ENCODE measurements at regions not wholly inside any gene's neighbourhood (a gene's known extent, or its start where the extent isn't known, plus 50 kb on each side); places are given as distances from the start of the nearest gene placed in this dataset.

GRCh38 chr6:128642132-128642531, 121.7 kb upstream of the PTPRK start:
- Histone ChIP-seq H3K79me2 (ENCODE audit: insufficient read depth, low read length) (no peaks in the 10 kb centered on the region), H2BK15ac (ENCODE audit: low read depth, low read length) (no peak overlapping the region), H3K18ac (ENCODE audit: insufficient read length, low read depth, low read length) (no peak overlapping the region), H3K9me3 (ENCODE audit: control insufficient read depth, low read depth, low read length) (no peaks in the 10 kb centered on the region), H2AFZ (ENCODE audit: low read length) (no peak overlapping the region), H3K4me2 (ENCODE audit: insufficient read depth, insufficient read length, low read length) (no peak overlapping the region), H3K23me2 (ENCODE audit: insufficient read length, low read depth, low read length, poor library complexity, severe bottlenecking) (no peaks in the 10 kb centered on the region), H3K4ac (ENCODE audit: low read depth, low read length) (no peak overlapping the region), H3K56ac (ENCODE audit: insufficient read length, low read depth, low read length) (no peak overlapping the region), H3K23ac (ENCODE audit: insufficient read length, low read depth, low read length) (no peak overlapping the region), H4K8ac (replicated peaks; ENCODE audit: insufficient read length, low read depth, low read length) (no peak overlapping the region), H3K14ac (ENCODE audit: insufficient read depth, low read length) (no peak overlapping the region), H3K4me1 (ENCODE audit: insufficient read depth, low read length) (no peaks in the 10 kb centered on the region), H2BK5ac (ENCODE audit: insufficient read length, low read length) (no peak overlapping the region), H3K27me3 (ENCODE audit: insufficient read depth, low read length) (no peaks in the 10 kb centered on the region), H3K9ac (ENCODE audit: extremely low read depth, insufficient read length, low read length) (no peak overlapping the region), H4K91ac (ENCODE audit: insufficient read length, low read depth, low read length) (no peak overlapping the region), H4K5ac (ENCODE audit: insufficient read length, low read depth, low read length) (no peak overlapping the region), H4K20me1 (ENCODE audit: control insufficient read depth, insufficient read depth, insufficient read length) (no peaks in the 10 kb centered on the region), H3K27ac (ENCODE audit: insufficient read length, low read depth, low read length) (no peak overlapping the region), H2AK5ac (ENCODE audit: insufficient read length, low read length) (no peak overlapping the region), H2BK20ac (ENCODE audit: low read depth, low read length, poor library complexity, severe bottlenecking) (no peak overlapping the region), H3K79me1 (ENCODE audit: insufficient read depth, low read depth, low read length, poor library complexity, severe bottlenecking) (no peaks in the 10 kb centered on the region), H3T11ph (ENCODE audit: low read length) (no peak overlapping the region), H2BK12ac (ENCODE audit: insufficient read length, low read depth, low read length) (no peak overlapping the region), H2BK120ac (ENCODE audit: low read depth, low read length, poor library complexity, severe bottlenecking) (no peak overlapping the region)
- Mint-ChIP-seq H3K36me3 (ENCODE audit: insufficient read depth in 1 of 3, low read depth in 3 of 3) (no peaks in the 10 kb centered on the region), H3K9me3 (no peaks in the 10 kb centered on the region), H3K27me3 (ENCODE audit: low read depth) (no peaks in the 10 kb centered on the region), H3K4me1 (0 out of 4 replicates have a peak, but pooled peaks cover 0 to 2% of the 10 kb centered on the region in 2 experiments), H3K27ac (no peak overlapping the region), H3K4me3 (no peak overlapping the region)
- no peak for DNase-seq
- WGBS (ENCODE audit: extremely low coverage, insufficient read length, low lambda C conversion rate), result no CpG with 5 or more reads among the region's 1 CpG
- TF ChIP-seq CTCF (conservative IDR thresholded peaks at IDR 0.05), result no peak
